ENCODE measurements at regions not wholly inside any gene's neighbourhood (a gene's known extent, or its start where the extent isn't known, plus 50 kb on each side); places are given as distances from the start of the nearest gene placed in this dataset.

DNA sequence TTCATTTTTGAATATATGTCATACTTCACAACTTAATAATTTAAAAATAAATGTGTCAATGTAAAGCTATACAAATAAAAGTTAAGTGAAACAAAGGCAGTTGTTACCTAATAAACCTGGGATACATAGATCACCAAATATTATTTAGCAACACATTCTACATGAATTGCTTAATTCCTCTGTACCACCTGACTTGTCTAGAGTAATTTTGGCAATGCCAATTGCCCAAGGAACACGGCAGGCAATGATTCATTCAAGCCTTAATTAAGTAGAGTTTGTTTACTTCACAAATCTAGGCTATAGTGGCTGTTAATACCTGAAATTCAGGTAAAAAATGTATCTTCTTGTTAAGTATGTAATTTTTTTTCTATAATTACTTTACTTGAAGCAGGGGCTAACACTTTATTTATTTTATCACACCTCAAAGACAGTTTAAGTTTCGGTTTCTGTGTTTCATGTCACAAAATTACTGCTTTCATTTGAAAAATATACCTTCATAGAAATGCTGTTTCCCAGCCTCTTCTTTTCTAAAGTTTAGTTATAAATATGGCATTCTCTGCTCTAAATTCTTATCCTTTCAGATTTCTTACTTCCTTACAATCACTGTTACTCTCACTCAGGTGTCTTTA lies 705.7 kb downstream of the SLITRK5 start:
- TF ChIP-seq, protein P1, sequence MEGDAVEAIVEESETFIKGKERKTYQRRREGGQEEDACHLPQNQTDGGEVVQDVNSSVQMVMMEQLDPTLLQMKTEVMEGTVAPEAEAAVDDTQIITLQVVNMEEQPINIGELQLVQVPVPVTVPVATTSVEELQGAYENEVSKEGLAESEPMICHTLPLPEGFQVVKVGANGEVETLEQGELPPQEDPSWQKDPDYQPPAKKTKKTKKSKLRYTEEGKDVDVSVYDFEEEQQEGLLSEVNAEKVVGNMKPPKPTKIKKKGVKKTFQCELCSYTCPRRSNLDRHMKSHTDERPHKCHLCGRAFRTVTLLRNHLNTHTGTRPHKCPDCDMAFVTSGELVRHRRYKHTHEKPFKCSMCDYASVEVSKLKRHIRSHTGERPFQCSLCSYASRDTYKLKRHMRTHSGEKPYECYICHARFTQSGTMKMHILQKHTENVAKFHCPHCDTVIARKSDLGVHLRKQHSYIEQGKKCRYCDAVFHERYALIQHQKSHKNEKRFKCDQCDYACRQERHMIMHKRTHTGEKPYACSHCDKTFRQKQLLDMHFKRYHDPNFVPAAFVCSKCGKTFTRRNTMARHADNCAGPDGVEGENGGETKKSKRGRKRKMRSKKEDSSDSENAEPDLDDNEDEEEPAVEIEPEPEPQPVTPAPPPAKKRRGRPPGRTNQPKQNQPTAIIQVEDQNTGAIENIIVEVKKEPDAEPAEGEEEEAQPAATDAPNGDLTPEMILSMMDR (IDR thresholded peaks at IDR 0.05; ENCODE audit: low read depth, low read length, missing input control) = no peak
- no peak for TF ChIP-seq JUND (IDR thresholded peaks at IDR 0.05)
- TF ChIP-seq RAD21 (IDR thresholded peaks at IDR 0.05) = no peak
- no peak for TF ChIP-seq RXRA (IDR thresholded peaks at IDR 0.05)
- TF ChIP-seq ATF3 (IDR thresholded peaks at IDR 0.05) = no peak

Data from liver (tissue), 3 donors.